Neural cell (in vitro differentiated cells): ENCODE measurements at regions not wholly inside any gene's neighbourhood (a gene's known extent, or its start where the extent isn't known, plus 50 kb on each side); places are given as distances from the start of the nearest gene placed in this dataset.

Experiments used
- H2AFZ ChIP-seq: fragments of 200-600, 300-800 bp; sonication (generic), shearing (Covaris generic); 2 replicates; pipeline ENCODE4 v1.6.0; 2014; ENCODE audit warnings: low read depth, mild to moderate bottlenecking, antibody characterized with exemption, low read length, moderate library complexity
- H3F3A ChIP-seq: fragments of 200-600 bp; shearing (Covaris generic); 2 replicates; pipeline ENCODE4 v1.6.1; 2016; ENCODE audit warnings: mild to moderate bottlenecking, moderate library complexity, mixed read lengths, antibody characterized with exemption, low read length; ENCODE audit not compliant: insufficient read depth, poor library complexity, severe bottlenecking
- H3K27ac ChIP-seq: fragments of 200-600, 300-800 bp; sonication (generic), shearing (Covaris generic); 2 replicates; pipeline ENCODE4 v1.5.1; 2014; ENCODE audit warnings: mild to moderate bottlenecking, low read length, moderate library complexity
- H3K27me3 ChIP-seq: fragments of 300-800, 200-600 bp; sonication (generic), shearing (Covaris generic); 2 replicates; pipeline ENCODE4 v1.6.0; 2014; ENCODE audit warnings: mild to moderate bottlenecking, low read depth, low read length, moderate library complexity; ENCODE audit not compliant: insufficient read depth
- H3K36me3 ChIP-seq: fragments of 300-800, 200-600 bp; sonication (generic), shearing (Covaris generic); 2 replicates; pipeline ENCODE4 v1.5.1; 2014; ENCODE audit warnings: mild to moderate bottlenecking, antibody characterized with exemption, low read length, moderate library complexity; ENCODE audit not compliant: insufficient read depth
- H3K4me2 ChIP-seq: fragments of 300-800, 200-600 bp; sonication (generic), shearing (Covaris generic); 2 replicates; pipeline ENCODE4 v1.6.0; 2014; ENCODE audit warnings: mild to moderate bottlenecking, low read length
- H3K4me3 ChIP-seq: fragments of 300-800, 200-600 bp; sonication (generic), shearing (Covaris generic); 2 replicates; pipeline ENCODE4 v1.5.1; 2014; ENCODE audit warnings: mild to moderate bottlenecking, low read length, moderate library complexity
- H3K79me2 ChIP-seq: fragments of 200-600 bp; shearing (Covaris generic); replicated peaks from 2 replicates; pipeline ENCODE4 v1.6.0; 2014; ENCODE audit warnings: mild to moderate bottlenecking, low read length, moderate library complexity; ENCODE audit not compliant: insufficient read depth
- H3K9ac ChIP-seq: fragments of 300-800, 200-600 bp; sonication (generic), shearing (Covaris generic); 2 replicates; pipeline ENCODE4 v1.6.1; 2016; ENCODE audit warnings: mild to moderate bottlenecking, low read length, mixed read lengths
- H3K9me2 ChIP-seq: fragments of 200-600 bp; shearing (Covaris generic); 2 replicates; pipeline ENCODE4 v1.6.1; 2016; ENCODE audit warnings: mild to moderate bottlenecking, low read length, mixed read lengths; ENCODE audit not compliant: insufficient read depth
- H3K9me3 ChIP-seq: fragments of 200-600, 300-800 bp; sonication (generic), shearing (Covaris generic); 2 replicates; pipeline ENCODE4 v1.6.1; 2016; ENCODE audit warnings: mild to moderate bottlenecking, mixed run types, low read length, moderate library complexity, mixed read lengths
- H4K20me1 ChIP-seq: fragments of 200-600 bp; shearing (Covaris generic); 2 replicates; pipeline ENCODE4 v1.6.1; 2016; ENCODE audit warnings: mild to moderate bottlenecking, mixed run types; ENCODE audit not compliant: insufficient read depth
- CTCF ChIP-seq: fragments of 450-650 bp; IDR thresholded peaks from 2 replicates; pipeline ENCODE4 v1.5.1; 2014; ENCODE audit warnings: antibody characterized with exemption, mild to moderate bottlenecking, moderate library complexity; ENCODE audit not compliant: poor library complexity, severe bottlenecking
- EP300 ChIP-seq: fragments of 450-650 bp; conservative IDR thresholded peaks from 2 replicates; pipeline ENCODE4 v1.6.1; 2014; ENCODE audit warnings: antibody characterized with exemption, mild to moderate bottlenecking, moderate library complexity; ENCODE audit not compliant: poor library complexity, severe bottlenecking
- EZH2 ChIP-seq: fragments of 200-600, 300-800 bp; shearing (Covaris generic), sonication (generic); IDR thresholded peaks from 2 replicates; pipeline ENCODE4 v1.6.1; 2014; ENCODE audit warnings: antibody characterized with exemption, low read length, borderline replicate concordance, mild to moderate bottlenecking; ENCODE audit not compliant: insufficient read depth, poor library complexity, severe bottlenecking
- MXI1 ChIP-seq: fragments of 450-650 bp; conservative IDR thresholded peaks from 2 replicates; pipeline ENCODE4 v1.6.1; 2014; ENCODE audit warnings: antibody characterized with exemption, mild to moderate bottlenecking; ENCODE audit not compliant: poor library complexity, severe bottlenecking
- POLR2AphosphoS5 ChIP-seq: IDR thresholded peaks from 2 replicates; pipeline ENCODE4 v1.6.1; 2012
- RAD21 ChIP-seq: fragments of 450-650 bp; conservative IDR thresholded peaks from 2 replicates; pipeline ENCODE4 v1.6.1; 2014; ENCODE audit warnings: antibody characterized with exemption, mild to moderate bottlenecking, moderate library complexity
- REST ChIP-seq: IDR thresholded peaks from 2 replicates; pipeline ENCODE4 v1.6.1; 2012; ENCODE audit warnings: borderline replicate concordance
- SMC3 ChIP-seq: fragments of 450-650 bp; conservative IDR thresholded peaks from 2 replicates; pipeline ENCODE4 v1.6.1; 2014; ENCODE audit warnings: antibody characterized with exemption, mild to moderate bottlenecking, moderate library complexity; ENCODE audit not compliant: poor library complexity
- TAF1 ChIP-seq: IDR thresholded peaks from 2 replicates; pipeline ENCODE4 v1.6.1; 2012; ENCODE audit warnings: low read depth

- Histone ChIP-seq H3K4me2 (no peak overlapping the region), H2AFZ (no peak overlapping the region), H3K9ac (no peak overlapping the region), H3K27me3 (no peaks in the 10 kb centered on the region), H3K9me2 (no peaks in the 10 kb centered on the region), H3K36me3 (no peaks in the 10 kb centered on the region), H3K79me2 (no peaks in the 10 kb centered on the region), H3K9me3 (no peaks in the 10 kb centered on the region), H4K20me1 (no peaks in the 10 kb centered on the region), H3K4me3 (no peak overlapping the region), H3F3A (no peaks in the 10 kb centered on the region), H3K27ac (no peak overlapping the region)
- no peak for TF ChIP-seq POLR2AphosphoS5
- no peak for TF ChIP-seq SMC3
- no peak for TF ChIP-seq MXI1
- no peak for TF ChIP-seq EP300
- no peak for TF ChIP-seq EZH2
- no peak for TF ChIP-seq TAF1
Observed at GRCh38 chr18:70413455-70413854, 124.6 kb downstream of the SOCS6 start.

- H3K36me3 ChIP-seq, result no peaks in the 10 kb centered on the region
- H3K27ac ChIP-seq, result no peak overlapping the region
- H3K79me2 ChIP-seq, result no peaks in the 10 kb centered on the region
- no peaks in the 10 kb centered on the region for H3K9me3 ChIP-seq
- TF ChIP-seq TAF1, result no peak
- TF ChIP-seq EP300, result no peak
- no peak for TF ChIP-seq POLR2AphosphoS5
- no peak for TF ChIP-seq SMC3
- no peak for TF ChIP-seq REST
- no peak for TF ChIP-seq CTCF
- no peak for TF ChIP-seq RAD21
- TF ChIP-seq EZH2, result no peak
- TF ChIP-seq MXI1, result no peak
- H3K4me3 ChIP-seq, result no peak overlapping the region
- no peak overlapping the region for H2AFZ ChIP-seq
- no peak overlapping the region for H3K9ac ChIP-seq
- no peaks in the 10 kb centered on the region for H4K20me1 ChIP-seq
- no peak overlapping the region for H3K4me2 ChIP-seq
- no peaks in the 10 kb centered on the region for H3K27me3 ChIP-seq
- H3K9me2 ChIP-seq, result no peaks in the 10 kb centered on the region
- no peaks in the 10 kb centered on the region for H3F3A ChIP-seq
Observed at GRCh38 chr18:70411876-70412435, 123.1 kb downstream of the SOCS6 start.
